OCI-LY3 (cell line): ENCODE measurements at regions not wholly inside any gene's neighbourhood (a gene's known extent, or its start where the extent isn't known, plus 50 kb on each side); places are given as distances from the start of the nearest gene placed in this dataset.

ENCODE experiments used
- H2AFZ ChIP-seq: fragments of 200-600, 300-600 bp; shearing (Covaris generic); 2 replicates; pipeline ENCODE4 v1.6.0; 2014; ENCODE audit warnings: antibody characterized with exemption, low read depth, low read length
- H3K27ac ChIP-seq: fragments of 200-600, 300-600 bp; sonication (generic); 2 replicates; pipeline ENCODE4 v1.5.1; 2014; ENCODE audit warnings: mild to moderate bottlenecking, low read length, moderate library complexity, mixed read lengths
- H3K27me3 ChIP-seq: fragments of 200-600, 300-600 bp; sonication (generic); 2 replicates; pipeline ENCODE4 v1.6.1; 2014; ENCODE audit warnings: low read depth, low read length, mixed read lengths
- H3K36me3 ChIP-seq: fragments of 200-600, 300-600 bp; sonication (generic); replicated peaks from 2 replicates; pipeline ENCODE3; 2014; ENCODE audit warnings: low read depth, low read length, mixed read lengths
- H3K4me1 ChIP-seq: fragments of 300-600, 200-600 bp; sonication (generic); 2 replicates; pipeline ENCODE4 v1.6.1; 2014; ENCODE audit warnings: low read length, mixed read lengths
- H3K4me2 ChIP-seq: fragments of 200-600, 300-600 bp; sonication (generic); 2 replicates; pipeline ENCODE4 v1.6.1; 2014; ENCODE audit warnings: low read length, mixed read lengths
- H3K4me3 ChIP-seq: fragments of 300-600, 200-600 bp; sonication (generic); 2 replicates; pipeline ENCODE4 v1.5.1; 2014; ENCODE audit warnings: antibody characterized with exemption, mild to moderate bottlenecking, low read length, moderate library complexity
- H3K79me2 ChIP-seq: fragments of 300-600, 200-600 bp; shearing (Covaris generic); 2 replicates; pipeline ENCODE4 v1.6.1; 2014; ENCODE audit warnings: mild to moderate bottlenecking, low read length, mixed read lengths
- H3K9ac ChIP-seq: fragments of 300-600, 200-600 bp; shearing (Covaris generic); 2 replicates; pipeline ENCODE4 v1.6.0; 2014; ENCODE audit warnings: mild to moderate bottlenecking, low read length, moderate library complexity
- H3K9me3 ChIP-seq: fragments of 200-600, 300-600 bp; shearing (Covaris generic); 2 replicates; pipeline ENCODE4 v1.6.1; 2014; ENCODE audit warnings: low read length, mixed read lengths; ENCODE audit not compliant: insufficient read depth
- H4K20me1 ChIP-seq: fragments of 200-600, 300-600 bp; sonication (generic); 2 replicates; pipeline ENCODE4 v1.6.1; 2016; ENCODE audit warnings: low read length, mixed read lengths; ENCODE audit not compliant: insufficient read depth
- CTCF ChIP-seq: fragments of 200-600, 300-600 bp; sonication (generic); IDR thresholded peaks from 2 replicates; pipeline ENCODE4 v1.5.1; 2014; ENCODE audit warnings: antibody characterized with exemption, low read length, low read depth
- EZH2phosphoT487 ChIP-seq: fragments of 200-600 bp; shearing (Covaris generic); IDR thresholded peaks from 2 replicates; pipeline ENCODE4 v1.6.1; 2018; ENCODE audit warnings: antibody characterized with exemption, mixed run types, low read depth

DNA sequence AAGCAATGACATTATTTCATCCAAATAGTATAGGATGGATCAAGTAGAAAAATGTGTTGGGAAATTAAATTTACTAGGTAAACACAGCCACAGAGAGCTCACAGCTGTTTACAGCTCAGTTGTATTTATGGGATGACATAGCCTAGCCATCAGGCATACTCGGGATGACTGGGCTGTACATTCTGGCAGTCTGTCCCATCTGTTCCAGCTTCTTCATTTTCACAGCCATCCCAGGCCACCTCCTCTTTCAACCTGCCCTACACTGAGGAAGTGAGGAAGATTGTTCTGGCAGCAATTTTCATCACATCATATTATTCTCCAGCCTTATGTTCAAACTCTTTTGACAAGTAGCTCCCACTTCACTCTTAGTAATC lies 98.4 kb upstream of the PFN2 start:
- Histone ChIP-seq H3K9ac (no peak overlapping the region), H2AFZ (no peak overlapping the region), H3K27ac (no peak overlapping the region), H3K27me3 (peaks cover 32% of the 10 kb centered on the region), H3K4me2 (no peak overlapping the region), H3K9me3 (no peaks in the 10 kb centered on the region), H3K4me1 (peaks cover 4% of the 10 kb centered on the region), H3K36me3 (no peaks in the 10 kb centered on the region), H3K4me3 (no peak overlapping the region), H3K79me2 (no peaks in the 10 kb centered on the region), H4K20me1 (no peaks in the 10 kb centered on the region)
- TF ChIP-seq EZH2phosphoT487 (no peak), CTCF (no peak)

- no peaks in the 10 kb centered on the region for H3K36me3 ChIP-seq
- H2AFZ ChIP-seq: no peak overlapping the region
- no peak overlapping the region for H3K4me3 ChIP-seq
- no peak overlapping the region for H3K4me2 ChIP-seq
- TF ChIP-seq EZH2phosphoT487 (no peak), CTCF (no peak)
- H3K27ac ChIP-seq: no peak overlapping the region
- peaks cover 32% of the 10 kb centered on the region for H3K27me3 ChIP-seq
- no peaks in the 10 kb centered on the region for H4K20me1 ChIP-seq
- H3K9me3 ChIP-seq: no peaks in the 10 kb centered on the region
- no peak overlapping the region for H3K9ac ChIP-seq
- H3K79me2 ChIP-seq: no peaks in the 10 kb centered on the region
- H3K4me1 ChIP-seq: no peaks in the 10 kb centered on the region
Observed at GRCh38 chr3:150068440-150069153, 97.9 kb upstream of the PFN2 start.

GRCh38 chr3:150067561-150067960 lies 96.9 kb upstream of the PFN2 start:
- Histone ChIP-seq H3K4me2 (no peak overlapping the region), H3K4me1 (no peaks in the 10 kb centered on the region), H3K9me3 (no peaks in the 10 kb centered on the region), H3K27me3 (peaks cover 32% of the 10 kb centered on the region), H3K4me3 (no peak overlapping the region), H4K20me1 (no peaks in the 10 kb centered on the region), H3K27ac (no peak overlapping the region), H2AFZ (no peak overlapping the region), H3K36me3 (no peaks in the 10 kb centered on the region), H3K79me2 (no peaks in the 10 kb centered on the region), H3K9ac (no peak overlapping the region)
- TF ChIP-seq EZH2phosphoT487: no peak
- no peak for TF ChIP-seq CTCF

DNA sequence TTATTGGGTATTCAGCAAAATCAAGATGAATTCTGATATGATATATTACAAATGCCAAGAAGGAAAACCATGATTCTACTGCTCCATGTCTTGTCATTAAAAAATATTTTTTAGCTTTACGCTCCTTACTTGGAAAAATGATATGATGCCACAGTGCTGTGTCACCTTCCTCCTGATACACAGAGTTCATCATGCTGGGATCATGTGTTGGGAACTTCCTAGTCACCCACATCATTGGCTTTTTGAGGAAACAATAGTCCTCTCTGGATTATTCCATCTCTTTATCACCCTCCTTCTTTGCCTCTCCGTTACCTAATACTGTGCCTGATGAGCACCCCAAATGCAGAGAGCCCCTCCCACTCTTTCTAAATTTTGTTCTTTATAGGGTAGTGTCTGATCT lies 94.3 kb upstream of the PFN2 start:
- no peak overlapping the region for H3K4me3 ChIP-seq
- no peaks in the 10 kb centered on the region for H3K4me1 ChIP-seq
- no peak overlapping the region for H3K4me2 ChIP-seq
- no peak overlapping the region for H3K9ac ChIP-seq
- H3K27ac ChIP-seq: no peak overlapping the region
- no peaks in the 10 kb centered on the region for H3K36me3 ChIP-seq
- TF ChIP-seq CTCF (no peak), EZH2phosphoT487 (no peak)
- no peak overlapping the region for H2AFZ ChIP-seq
- peaks cover 19% of the 10 kb centered on the region for H3K27me3 ChIP-seq
- H4K20me1 ChIP-seq: no peaks in the 10 kb centered on the region
- H3K79me2 ChIP-seq: no peaks in the 10 kb centered on the region
- H3K9me3 ChIP-seq: no peaks in the 10 kb centered on the region
